NCI-H82 treated with DMSO at 0.1 percent for 48 hours (cell line): ENCODE measurements at regions not wholly inside any gene's neighbourhood (a gene's known extent, or its start where the extent isn't known, plus 50 kb on each side); places are given as distances from the start of the nearest gene placed in this dataset.

ENCODE experiments used
- DNase-seq: peaks from one replicate; lab custom pipeline; 2025; ENCODE audit not compliant: unreplicated experiment; lab: John Stamatoyannopoulos, UW

- DNase-seq: no peak
These were observed 239.8 kb upstream of the TLE3 start for GRCh38 chr15:70337277-70338186.

GRCh38 chr15:70336425-70337009, 238.8 kb upstream of the TLE3 start:
- DNase-seq: no peak

DNA sequence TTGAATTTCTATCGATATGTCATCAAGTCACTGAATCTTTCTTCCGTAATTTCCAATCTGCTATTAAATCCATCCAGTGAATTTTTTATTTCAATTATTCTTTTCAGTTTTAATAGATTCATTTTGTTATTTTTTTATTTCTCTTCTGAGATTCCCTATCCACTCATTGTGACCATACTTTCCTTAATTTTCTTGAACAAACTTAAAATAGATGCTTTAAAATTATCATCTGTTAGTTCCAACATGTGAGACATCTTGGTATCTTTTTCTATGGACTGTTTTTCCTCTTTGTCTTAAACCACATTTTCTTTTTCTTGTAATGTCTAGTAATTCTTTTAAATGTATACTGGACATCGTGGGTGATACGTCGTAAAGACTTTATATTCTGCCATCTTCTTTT, 236.6 kb upstream of the TLE3 start:
- DNase-seq: no peak

DNA sequence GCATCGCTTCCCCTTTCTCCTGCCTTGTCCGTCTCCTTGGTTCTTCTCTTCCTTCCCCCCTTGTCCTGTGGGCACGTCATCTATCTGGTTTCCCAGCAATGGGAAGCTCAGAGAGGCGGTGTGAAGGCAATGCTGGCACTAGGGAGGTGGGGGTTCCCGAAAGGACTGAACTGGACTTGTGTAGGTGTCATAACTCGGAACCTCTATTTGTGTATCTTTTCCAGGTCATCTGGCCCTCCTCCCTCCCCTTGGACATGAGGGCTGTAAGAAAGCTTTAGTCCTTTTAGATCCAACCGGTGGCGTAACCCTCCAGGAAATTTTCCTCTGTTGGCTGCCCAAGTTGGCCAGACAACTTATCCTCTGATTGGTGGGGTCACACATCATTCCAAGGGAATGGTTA, 231.5 kb upstream of the TLE3 start:
- DNase-seq: no peak

DNA sequence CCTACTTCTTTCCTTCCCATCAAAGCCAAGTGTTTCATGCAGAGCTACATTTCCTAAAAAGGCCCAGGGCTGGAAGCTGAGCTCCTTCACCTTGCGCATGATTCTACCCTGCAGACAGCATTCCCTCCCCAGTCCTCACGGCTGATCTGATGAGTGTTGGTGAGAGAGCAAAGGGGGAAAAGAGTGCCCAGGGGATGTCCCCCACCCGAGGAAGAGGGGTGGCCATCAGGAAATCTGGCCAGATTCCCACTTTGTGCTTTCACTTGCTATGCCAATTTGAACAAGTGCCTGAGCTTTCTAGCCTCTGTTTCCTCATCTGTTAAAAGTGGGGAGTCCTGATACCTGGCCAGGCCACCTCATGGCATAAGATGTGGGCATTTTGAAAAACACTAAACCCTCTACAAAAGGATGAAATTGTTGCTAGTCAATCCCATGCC, 231.0 kb upstream of the TLE3 start:
- DNase-seq: no peak

DNA sequence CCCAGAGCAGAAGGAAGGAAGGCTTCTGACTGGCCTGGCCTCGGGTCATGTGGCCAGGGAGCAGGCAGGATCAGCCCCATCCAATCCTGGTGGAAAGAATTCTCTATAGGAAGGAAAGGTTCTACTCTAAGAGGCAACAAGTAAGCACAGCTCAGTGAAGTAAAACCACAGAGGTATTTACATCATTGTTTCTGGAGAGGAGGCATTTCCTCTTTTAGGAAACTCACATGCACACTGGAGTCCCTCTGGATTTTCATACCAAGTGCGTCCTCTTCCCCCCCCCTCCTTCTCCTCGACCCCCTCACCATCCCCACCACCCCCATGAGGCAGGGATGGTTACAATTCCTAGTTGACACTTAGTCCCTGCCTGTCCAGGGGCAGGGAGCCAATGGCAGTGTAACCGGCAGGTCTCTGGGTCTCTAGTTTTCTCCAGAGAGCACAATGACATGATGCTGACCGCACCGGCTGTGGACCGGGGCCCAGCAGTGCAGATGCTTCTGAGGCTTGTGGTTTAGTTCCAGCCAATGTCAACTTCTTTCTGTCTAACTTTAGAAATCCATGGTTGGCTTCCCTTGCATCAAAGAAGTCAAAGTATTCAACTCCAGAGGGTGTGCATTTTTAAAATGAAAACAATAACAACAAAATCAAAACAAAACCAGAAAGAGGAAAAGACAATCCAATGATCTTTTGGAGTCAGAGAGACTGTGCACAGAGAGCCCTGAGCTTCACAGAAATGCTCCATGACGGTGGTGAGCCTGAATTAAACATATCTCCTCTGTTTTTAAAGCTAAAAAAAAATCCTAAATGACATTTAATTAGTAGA, 230.3 kb upstream of the TLE3 start:
- DNase-seq: no peak

DNA sequence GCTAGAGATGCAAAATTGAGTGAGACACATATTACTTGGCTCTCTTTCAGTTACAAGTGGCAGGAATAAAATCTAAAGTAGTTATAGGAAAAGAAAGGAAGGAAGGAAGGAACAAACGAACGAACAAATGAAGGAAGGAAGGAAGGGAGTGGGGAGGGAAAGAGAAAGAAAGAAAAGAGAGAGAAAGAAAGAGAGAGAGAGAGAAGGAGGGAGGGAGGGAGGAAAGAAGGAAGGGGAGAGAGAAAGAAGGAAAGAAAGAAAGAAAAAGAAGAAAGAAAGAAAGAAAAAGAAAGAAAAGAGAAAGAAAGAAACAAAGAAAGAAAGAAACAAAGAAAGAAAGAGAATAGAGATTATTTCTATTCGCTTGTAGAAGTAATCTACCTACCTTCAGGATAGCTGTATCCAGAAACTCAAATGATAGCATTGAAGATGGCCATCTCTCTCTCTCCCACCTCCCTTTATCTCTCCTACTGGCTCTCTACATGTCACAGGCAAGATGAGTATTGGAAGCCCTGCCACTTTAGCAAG, 229.7 kb upstream of the TLE3 start:
- DNase-seq: no peak

- no peak for DNase-seq
These were observed 226.6 kb upstream of the TLE3 start for GRCh38 chr15:70324001-70324974.

GRCh38 chr15:70323111-70323851, 225.6 kb upstream of the TLE3 start:
- peak; percentile 76 for DNase-seq

DNA sequence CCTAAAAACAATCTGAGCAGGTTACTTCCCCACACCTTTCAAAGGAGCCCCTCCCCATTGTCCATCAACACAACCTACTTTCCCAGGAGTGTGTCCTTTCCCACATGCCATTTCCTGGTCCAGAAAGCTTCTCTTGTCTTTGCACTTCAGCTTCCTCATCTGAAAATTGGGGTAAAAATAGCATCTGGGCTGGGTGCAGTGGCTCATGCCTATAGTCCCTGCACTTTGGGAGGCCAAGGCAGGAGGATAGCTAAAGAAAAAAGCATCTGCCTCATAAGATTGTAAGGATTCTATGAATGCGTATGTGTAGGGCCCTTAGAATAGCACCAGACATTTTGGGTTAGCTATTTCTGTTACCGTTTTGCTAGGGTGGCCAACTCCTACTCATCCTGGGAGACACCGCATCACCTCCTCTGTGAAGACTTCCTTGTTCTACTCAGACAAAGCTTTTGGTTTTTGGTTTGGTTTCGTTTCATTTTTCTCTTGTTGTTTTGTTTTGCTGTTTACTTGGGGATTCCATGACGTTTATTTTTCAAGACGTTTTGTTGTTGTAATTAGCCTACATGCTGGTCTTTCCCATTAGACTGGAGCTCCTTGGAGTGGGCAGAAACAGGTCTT, 224.4 kb upstream of the TLE3 start:
- DNase-seq: no peak

GRCh38 chr15:70321172-70321819, 223.6 kb upstream of the TLE3 start:
- no peak for DNase-seq

DNA sequence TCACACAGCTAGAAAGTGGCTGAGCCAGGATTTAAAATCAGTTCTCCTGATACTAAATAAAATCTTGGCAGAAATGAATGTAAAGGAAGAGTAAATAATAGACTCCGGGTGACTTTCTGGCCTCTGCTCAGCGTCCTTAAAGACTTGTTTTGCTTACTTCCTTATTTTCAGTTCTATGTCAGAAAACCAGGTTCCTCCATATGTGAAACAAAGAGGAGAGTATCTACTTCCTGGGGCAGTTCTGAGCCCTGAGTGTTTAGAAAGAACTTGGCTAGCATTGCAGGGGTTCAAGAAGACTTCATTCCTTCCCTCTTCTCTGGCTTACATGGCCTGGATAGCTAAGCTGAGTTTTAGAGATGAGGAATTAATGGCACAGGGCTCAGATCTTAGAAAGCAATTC, 222.8 kb upstream of the TLE3 start:
- no peak for DNase-seq

GRCh38 chr15:70320077-70320476, 222.4 kb upstream of the TLE3 start:
- DNase-seq: no peak

DNA sequence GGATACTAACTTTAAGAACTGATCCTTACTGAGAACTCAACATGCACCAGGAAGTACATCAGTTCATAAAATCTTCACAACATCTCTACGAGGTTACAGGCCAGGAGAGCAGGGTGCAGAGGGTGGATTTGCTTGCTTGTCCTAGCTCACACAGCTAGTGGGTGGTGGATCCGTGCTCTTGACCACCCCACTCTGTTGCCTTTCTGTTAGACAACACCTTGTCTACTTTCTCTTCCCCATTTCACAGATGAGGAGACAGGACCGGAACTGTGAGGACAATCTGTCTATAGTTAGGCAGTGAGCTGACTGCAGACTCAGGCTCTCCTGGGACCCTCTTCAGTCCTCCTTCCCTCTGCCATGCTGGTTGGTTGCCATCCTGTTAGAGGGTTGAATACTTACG, 221.7 kb upstream of the TLE3 start:
- DNase-seq: no peak

GRCh38 chr15:70318594-70319465, 221.1 kb upstream of the TLE3 start:
- DNase-seq: no peak

GRCh38 chr15:70316059-70316600, 218.4 kb upstream of the TLE3 start:
- DNase-seq: no peak

DNA sequence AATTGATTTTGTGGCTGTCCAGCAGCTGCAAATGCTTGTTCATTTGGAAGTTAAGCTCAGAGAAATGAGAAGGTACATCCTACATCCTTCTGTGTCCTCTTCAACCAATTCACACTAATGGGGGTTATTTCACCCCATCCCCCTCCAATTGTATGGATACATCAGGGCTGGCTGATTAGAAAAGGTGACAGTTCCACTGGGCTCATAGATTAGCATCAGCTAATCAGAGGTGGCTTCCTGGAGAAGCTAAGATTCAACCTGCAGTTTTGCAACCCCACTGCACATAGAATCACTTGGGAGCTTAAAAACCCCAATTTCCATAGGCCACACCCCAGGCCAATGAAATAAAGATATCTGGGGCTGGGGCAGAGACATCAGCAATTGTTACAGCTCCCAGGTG, 217.7 kb upstream of the TLE3 start:
- no peak for DNase-seq
